ENCODE measurements at regions not wholly inside any gene's neighbourhood (a gene's known extent, or its start where the extent isn't known, plus 50 kb on each side); places are given as distances from the start of the nearest gene placed in this dataset.

GRCh38 chr4:56733352-56733751, 52.3 kb upstream of the HOPX start:
- TF ChIP-seq CTCF (IDR thresholded peaks at IDR 0.05): no peak
- TF ChIP-seq POLR2A (IDR thresholded peaks at IDR 0.05): no peak

All from testis (tissue), 2 donors.